HG03095 (cell line): ENCODE measurements at regions not wholly inside any gene's neighbourhood (a gene's known extent, or its start where the extent isn't known, plus 50 kb on each side); places are given as distances from the start of the nearest gene placed in this dataset.
"Not testable (repeated sequence)": the region's sequence is repeated elsewhere in the genome, so short reads cannot be mapped to it uniquely, and the experiment has no call there.

Experiments
- ATAC-seq: cut with Tn5 transposase; IDR thresholded peaks from one replicate; pipeline ENCODE4 v1.9.1; 2021; ENCODE audit warnings: moderate library complexity; ENCODE audit not compliant: unreplicated experiment

- no peak for ATAC-seq
These were observed 102.9 kb downstream of the LRRN1 start for GRCh38 chr3:3902161-3902560.

GRCh38 chr3:3906171-3906570, 106.9 kb downstream of the LRRN1 start:
- no peak for ATAC-seq

GRCh38 chr3:3907023-3907422, 107.8 kb downstream of the LRRN1 start:
- ATAC-seq: no peak

GRCh38 chr3:3918763-3919162, 119.5 kb downstream of the LRRN1 start:
- no peak for ATAC-seq

- no peak for ATAC-seq
These were observed 120.1 kb downstream of the LRRN1 start for GRCh38 chr3:3919316-3919715.

GRCh38 chr3:3923619-3924018, 124.4 kb downstream of the LRRN1 start:
- no peak for ATAC-seq

- no peak for ATAC-seq
These were observed 128.0 kb downstream of the LRRN1 start for GRCh38 chr3:3927198-3927597.

GRCh38 chr3:3927965-3928364, 128.7 kb downstream of the LRRN1 start:
- no peak for ATAC-seq

GRCh38 chr3:3941380-3941779, 142.1 kb downstream of the LRRN1 start:
- not testable (repeated sequence) for ATAC-seq

GRCh38 chr3:3951071-3951470, 151.8 kb downstream of the LRRN1 start:
- no peak for ATAC-seq

- ATAC-seq: no peak
These were observed 152.3 kb downstream of the LRRN1 start for GRCh38 chr3:3951501-3951900.

GRCh38 chr3:3962867-3963266, 163.6 kb downstream of the LRRN1 start:
- ATAC-seq: not testable (repeated sequence)

- ATAC-seq: no peak
These were observed 184.8 kb downstream of the LRRN1 start for GRCh38 chr3:3984053-3984452.

- no peak for ATAC-seq
These were observed 192.4 kb downstream of the LRRN1 start for GRCh38 chr3:3991598-3991997.

GRCh38 chr3:3992312-3992874, 193.2 kb downstream of the LRRN1 start:
- no peak for ATAC-seq

GRCh38 chr3:3998140-3998922, 199.1 kb downstream of the LRRN1 start:
- ATAC-seq: no peak

- not testable (repeated sequence) for ATAC-seq
These were observed 200.1 kb downstream of the LRRN1 start for GRCh38 chr3:3999340-3999739.

GRCh38 chr3:4001976-4002375, 202.7 kb downstream of the LRRN1 start:
- ATAC-seq: no peak

GRCh38 chr3:4006288-4006687, 207.1 kb downstream of the LRRN1 start:
- ATAC-seq: no peak

- ATAC-seq: no peak
These were observed 209.0 kb downstream of the LRRN1 start for GRCh38 chr3:4008205-4008604.

- ATAC-seq: no peak
These were observed 211.9 kb downstream of the LRRN1 start for GRCh38 chr3:4011166-4011565.

- ATAC-seq: no peak
These were observed 216.2 kb downstream of the LRRN1 start for GRCh38 chr3:4015426-4015825.

- ATAC-seq: no peak
These were observed 220.3 kb downstream of the LRRN1 start for GRCh38 chr3:4019501-4019900.
